Uterus (tissue), 2 donors: ENCODE measurements at regions not wholly inside any gene's neighbourhood (a gene's known extent, or its start where the extent isn't known, plus 50 kb on each side); places are given as distances from the start of the nearest gene placed in this dataset.

ENCODE experiments used
- POLR2A ChIP-seq, 2 donors: fragments of 450-650 bp; IDR thresholded peaks; one replicate each; pipeline ENCODE4 v1.6.1; 2016; ENCODE audit warnings: antibody characterized with exemption in 2 of 2, mild to moderate bottlenecking in 1 of 2, moderate library complexity in 1 of 2
- TF ChIP-seq, protein P1 (sequence below), 4 experiments: fragments of 200-600 bp in 2 of 4; fragments of 450-650 bp in 2 of 4; sonication (generic) in 2 of 4; IDR thresholded peaks; one replicate each; pipeline ENCODE4 v1.5.1; 2016 to 2019; ENCODE audit warnings: antibody characterized with exemption in 4 of 4, mild to moderate bottlenecking in 2 of 4, moderate library complexity in 1 of 4

DNA sequence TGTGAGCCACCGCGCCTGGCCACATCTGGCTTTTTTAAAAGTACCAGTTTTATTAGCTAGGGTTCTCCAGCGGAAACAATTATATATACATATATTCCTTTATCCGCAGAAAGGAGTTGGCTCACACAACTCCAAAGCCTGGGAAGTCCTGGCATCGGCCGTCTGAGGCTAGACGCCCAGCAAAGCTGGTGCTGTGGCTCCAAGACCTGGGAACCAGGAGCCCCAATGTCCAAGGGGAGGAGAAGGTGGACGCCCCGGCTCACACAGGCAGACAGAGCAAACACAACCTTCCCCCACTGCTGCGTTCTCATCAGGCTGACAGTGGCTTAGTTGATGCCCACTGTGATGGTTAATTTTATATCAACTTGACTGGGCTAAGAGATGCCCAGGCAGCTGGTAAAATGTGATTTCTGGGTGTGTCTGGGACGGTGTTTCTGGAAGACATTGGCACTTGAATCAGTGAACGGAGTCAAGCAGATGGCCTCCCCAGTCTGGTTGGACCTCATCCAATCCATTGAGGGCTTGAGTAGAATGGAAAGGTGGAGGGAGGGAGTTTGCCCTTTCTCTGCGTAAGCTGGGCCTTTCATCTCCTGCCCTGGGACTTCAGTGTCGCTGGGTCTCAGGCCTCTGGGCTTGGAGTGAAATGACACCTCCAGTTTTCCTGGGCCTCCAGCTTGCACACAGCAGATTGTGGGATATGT is 904.4 kb downstream of the BRD1 start:
- TF ChIP-seq, protein P1, sequence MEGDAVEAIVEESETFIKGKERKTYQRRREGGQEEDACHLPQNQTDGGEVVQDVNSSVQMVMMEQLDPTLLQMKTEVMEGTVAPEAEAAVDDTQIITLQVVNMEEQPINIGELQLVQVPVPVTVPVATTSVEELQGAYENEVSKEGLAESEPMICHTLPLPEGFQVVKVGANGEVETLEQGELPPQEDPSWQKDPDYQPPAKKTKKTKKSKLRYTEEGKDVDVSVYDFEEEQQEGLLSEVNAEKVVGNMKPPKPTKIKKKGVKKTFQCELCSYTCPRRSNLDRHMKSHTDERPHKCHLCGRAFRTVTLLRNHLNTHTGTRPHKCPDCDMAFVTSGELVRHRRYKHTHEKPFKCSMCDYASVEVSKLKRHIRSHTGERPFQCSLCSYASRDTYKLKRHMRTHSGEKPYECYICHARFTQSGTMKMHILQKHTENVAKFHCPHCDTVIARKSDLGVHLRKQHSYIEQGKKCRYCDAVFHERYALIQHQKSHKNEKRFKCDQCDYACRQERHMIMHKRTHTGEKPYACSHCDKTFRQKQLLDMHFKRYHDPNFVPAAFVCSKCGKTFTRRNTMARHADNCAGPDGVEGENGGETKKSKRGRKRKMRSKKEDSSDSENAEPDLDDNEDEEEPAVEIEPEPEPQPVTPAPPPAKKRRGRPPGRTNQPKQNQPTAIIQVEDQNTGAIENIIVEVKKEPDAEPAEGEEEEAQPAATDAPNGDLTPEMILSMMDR (IDR thresholded peaks at IDR 0.05), result no peak
- no peak for TF ChIP-seq POLR2A (IDR thresholded peaks at IDR 0.05)
